WTC11 (cell line): ENCODE measurements at regions not wholly inside any gene's neighbourhood (a gene's known extent, or its start where the extent isn't known, plus 50 kb on each side); places are given as distances from the start of the nearest gene placed in this dataset.

Experiments used
- ATAC-seq: fragments of 200-7000 bp; cut with Tn5 transposase; 2 replicates; pipeline ENCODE4 v1.10.0; 2021; ENCODE audit warnings: mild to moderate bottlenecking, moderate library complexity
- CTCF ChIA-PET: fragments of 300-600 bp; sonication (Branson Sonifier 250); formaldehyde crosslinking; loops from one replicate; lab custom pipeline; 2021; ENCODE audit warnings: antibody characterized with exemption; lab: Charles Lee
- POLR2A ChIA-PET: fragments of 350-600 bp; sonication (Branson Sonifier 250); formaldehyde crosslinking; loops from one replicate; lab custom pipeline; 2021; ENCODE audit warnings: antibody characterized with exemption; lab: Charles Lee
- DNase-seq: peaks from one replicate; pipeline ENCODE4 v3.0.0; 2021; ENCODE audit warnings: low spot score
- H3K27ac Mint-ChIP-seq: 2 replicates; pipeline ENCODE4 v1.8.0; 2021; ENCODE audit warnings: mixed read lengths
- H3K27me3 Mint-ChIP-seq: 2 replicates; pipeline ENCODE4 v1.8.0; 2021; ENCODE audit warnings: low read depth, mild to moderate bottlenecking, moderate library complexity, mixed read lengths
- H3K36me3 Mint-ChIP-seq: 2 replicates; pipeline ENCODE4 v1.8.0; 2021; ENCODE audit warnings: mixed read lengths
- H3K4me1 Mint-ChIP-seq: 2 replicates; pipeline ENCODE4 v1.8.0; 2022; ENCODE audit warnings: mixed read lengths
- H3K4me3 Mint-ChIP-seq: 2 replicates; pipeline ENCODE4 v1.8.0; 2021; ENCODE audit warnings: mild to moderate bottlenecking, moderate library complexity, mixed read lengths
- H3K9me3 Mint-ChIP-seq: 2 replicates; pipeline ENCODE4 v1.8.0; 2021; ENCODE audit warnings: mixed read lengths
- ELF4 ChIP-seq: sonication (generic); formaldehyde crosslinking; IDR thresholded peaks from 2 replicates; pipeline ENCODE4 v1.8.1; 2022; ENCODE audit warnings: low read depth, mild to moderate bottlenecking, moderate library complexity, missing genetic modification reagents
- EMX1 ChIP-seq: fragments of 250-450 bp; sonication (Bioruptor Pico); IDR thresholded peaks from 2 replicates; pipeline ENCODE4 v1.8.0; 2021; ENCODE audit warnings: mild to moderate bottlenecking
- FOXJ3 ChIP-seq: sonication (generic); formaldehyde crosslinking; IDR thresholded peaks from 2 replicates; pipeline ENCODE4 v1.9.0; 2021; ENCODE audit warnings: missing genetic modification reagents, mild to moderate bottlenecking, borderline replicate concordance
- FOXK1 ChIP-seq: sonication (generic); formaldehyde crosslinking; IDR thresholded peaks from 2 replicates; pipeline ENCODE4 v1.8.0; 2022; ENCODE audit warnings: mild to moderate bottlenecking, moderate library complexity, missing genetic modification reagents
- HMGA2 ChIP-seq: fragments of 250-450 bp; sonication (Bioruptor Pico); IDR thresholded peaks from 2 replicates; pipeline ENCODE4 v1.4.0; 2021; ENCODE audit warnings: mild to moderate bottlenecking, moderate library complexity
- JAZF1 ChIP-seq: fragments of 250-450 bp; sonication (Bioruptor Pico); IDR thresholded peaks from 2 replicates; pipeline ENCODE4 v1.9.0; 2021; ENCODE audit warnings: moderate library complexity, mild to moderate bottlenecking, inconsistent platforms
- NFATC4 ChIP-seq: fragments of 250-450 bp; sonication (Bioruptor Pico); IDR thresholded peaks from 2 replicates; pipeline ENCODE4 v1.9.0; 2021; ENCODE audit warnings: mild to moderate bottlenecking
- NR2C2 ChIP-seq: sonication (generic); formaldehyde crosslinking; IDR thresholded peaks from 2 replicates; pipeline ENCODE4 v1.8.0; 2022; ENCODE audit warnings: mild to moderate bottlenecking, missing genetic modification reagents
- RORB ChIP-seq: fragments of 250-450 bp; sonication (Bioruptor Pico); IDR thresholded peaks from 2 replicates; pipeline ENCODE4 v1.9.0; 2021; ENCODE audit warnings: mild to moderate bottlenecking
- SMAD3 ChIP-seq: sonication (generic); formaldehyde crosslinking; IDR thresholded peaks from 2 replicates; pipeline ENCODE4 v1.8.0; 2022; ENCODE audit warnings: missing genetic modification reagents, mild to moderate bottlenecking, borderline replicate concordance
- SMAD4 ChIP-seq: sonication (generic); formaldehyde crosslinking; IDR thresholded peaks from 2 replicates; pipeline ENCODE4 v1.8.0; 2022; ENCODE audit warnings: mild to moderate bottlenecking, missing genetic modification reagents
- SOX15 ChIP-seq: fragments of 250-450 bp; sonication (Bioruptor Pico); IDR thresholded peaks from 2 replicates; pipeline ENCODE4 v1.9.0; 2021; ENCODE audit warnings: mild to moderate bottlenecking
- ZNF121 ChIP-seq: sonication (generic); formaldehyde crosslinking; IDR thresholded peaks from 2 replicates; pipeline ENCODE4 v1.8.0; 2023; ENCODE audit warnings: missing genetic modification reagents
- ZNF138 ChIP-seq: sonication (generic); formaldehyde crosslinking; conservative IDR thresholded peaks from 2 replicates; pipeline ENCODE4 v1.8.1; 2022; ENCODE audit warnings: mild to moderate bottlenecking, moderate library complexity, missing genetic modification reagents
- ZNF423 ChIP-seq: fragments of 250-450 bp; sonication (Bioruptor Pico); IDR thresholded peaks from 2 replicates; pipeline ENCODE4 v2.1.2; 2022; ENCODE audit warnings: mild to moderate bottlenecking, moderate library complexity
- TF ChIP-seq, protein P1 (sequence below): sonication (generic); formaldehyde crosslinking; IDR thresholded peaks from 2 replicates; pipeline ENCODE4 v1.8.0; 2023; ENCODE audit warnings: missing genetic modification reagents, mild to moderate bottlenecking, borderline replicate concordance
- TF ChIP-seq, protein P2 (sequence below): fragments of 250-450 bp; sonication (Bioruptor Pico); IDR thresholded peaks from 2 replicates; pipeline ENCODE4 v1.9.0; 2021; ENCODE audit warnings: mild to moderate bottlenecking, borderline replicate concordance
- TF ChIP-seq, protein P3 (sequence below): sonication (generic); formaldehyde crosslinking; conservative IDR thresholded peaks from 2 replicates; pipeline ENCODE4 v1.8.1; 2023; ENCODE audit warnings: mild to moderate bottlenecking, low read depth, missing genetic modification reagents, moderate library complexity
- TF ChIP-seq, protein P4 (sequence below): sonication (generic); formaldehyde crosslinking; conservative IDR thresholded peaks from 2 replicates; pipeline ENCODE4 v1.8.1; 2022; ENCODE audit warnings: mild to moderate bottlenecking, missing genetic modification reagents
- TF ChIP-seq, protein P5 (sequence below): fragments of 250-450 bp; sonication (Bioruptor Pico); IDR thresholded peaks from 2 replicates; pipeline ENCODE4 v1.9.0; 2021; ENCODE audit warnings: mild to moderate bottlenecking
- TF ChIP-seq, protein P6 (sequence below): sonication (generic); formaldehyde crosslinking; IDR thresholded peaks from 2 replicates; pipeline ENCODE4 v1.8.0; 2023; ENCODE audit warnings: missing genetic modification reagents

DNA sequence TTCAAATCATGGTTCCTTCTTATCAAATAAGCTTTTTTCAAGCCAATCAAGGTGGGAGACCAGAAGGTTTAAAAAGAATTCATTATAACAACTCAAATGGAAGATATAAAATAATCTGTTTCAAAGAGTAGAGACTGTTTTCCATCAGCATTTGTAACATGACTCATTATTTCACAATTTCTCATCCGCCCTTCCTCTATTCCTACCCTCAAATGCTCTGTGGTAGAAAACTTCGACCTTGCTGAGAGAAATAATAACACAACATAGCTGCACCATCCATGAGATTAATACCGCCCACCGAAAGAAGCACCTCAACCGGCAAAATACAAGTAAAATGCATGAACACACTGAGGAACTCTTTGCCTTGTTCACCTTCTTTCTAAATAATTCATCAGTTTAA, 2039.2 kb upstream of the CELF4 start:
- no peak overlapping the region for H3K27ac Mint-ChIP-seq
- CTCF ChIA-PET, result no interaction called here
- POLR2A ChIA-PET, result no interaction called here

DNA sequence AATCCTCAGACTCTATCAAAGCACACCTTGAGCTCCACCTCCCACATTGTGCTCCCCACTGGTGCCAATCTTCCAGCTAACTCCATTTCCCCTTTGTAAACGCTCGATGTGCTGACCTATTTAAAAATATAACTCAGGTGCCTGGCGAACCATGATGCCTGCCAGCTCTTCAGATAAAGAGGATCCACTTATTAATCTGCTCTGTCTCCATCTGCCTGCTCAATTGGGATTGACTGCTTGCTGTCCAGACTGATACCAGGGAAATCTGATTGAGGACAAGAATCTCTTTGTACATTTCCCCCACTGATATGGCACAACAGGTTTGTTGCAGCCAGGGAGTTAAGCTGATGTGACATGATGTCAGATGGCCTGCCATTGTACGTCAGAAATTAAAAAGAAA, 2036.5 kb upstream of the CELF4 start:
- Mint-ChIP-seq H3K4me3 (no peak overlapping the region), H3K27me3 (no peaks in the 10 kb centered on the region), H3K36me3 (no peaks in the 10 kb centered on the region), H3K9me3 (no peaks in the 10 kb centered on the region), H3K27ac (no peak overlapping the region), H3K4me1 (peaks cover 59% of the 10 kb centered on the region)
- CTCF ChIA-PET, result no interaction called here
- ATAC-seq, result no peak
- TF ChIP-seq HMGA2, result no peak
- TF ChIP-seq ZNF138 (CRISPR knock-in tag), result no peak
- no peak for TF ChIP-seq EMX1 (CRISPR knock-in tag)
- no peak for TF ChIP-seq JAZF1 (CRISPR knock-in tag)
- TF ChIP-seq, protein P1, sequence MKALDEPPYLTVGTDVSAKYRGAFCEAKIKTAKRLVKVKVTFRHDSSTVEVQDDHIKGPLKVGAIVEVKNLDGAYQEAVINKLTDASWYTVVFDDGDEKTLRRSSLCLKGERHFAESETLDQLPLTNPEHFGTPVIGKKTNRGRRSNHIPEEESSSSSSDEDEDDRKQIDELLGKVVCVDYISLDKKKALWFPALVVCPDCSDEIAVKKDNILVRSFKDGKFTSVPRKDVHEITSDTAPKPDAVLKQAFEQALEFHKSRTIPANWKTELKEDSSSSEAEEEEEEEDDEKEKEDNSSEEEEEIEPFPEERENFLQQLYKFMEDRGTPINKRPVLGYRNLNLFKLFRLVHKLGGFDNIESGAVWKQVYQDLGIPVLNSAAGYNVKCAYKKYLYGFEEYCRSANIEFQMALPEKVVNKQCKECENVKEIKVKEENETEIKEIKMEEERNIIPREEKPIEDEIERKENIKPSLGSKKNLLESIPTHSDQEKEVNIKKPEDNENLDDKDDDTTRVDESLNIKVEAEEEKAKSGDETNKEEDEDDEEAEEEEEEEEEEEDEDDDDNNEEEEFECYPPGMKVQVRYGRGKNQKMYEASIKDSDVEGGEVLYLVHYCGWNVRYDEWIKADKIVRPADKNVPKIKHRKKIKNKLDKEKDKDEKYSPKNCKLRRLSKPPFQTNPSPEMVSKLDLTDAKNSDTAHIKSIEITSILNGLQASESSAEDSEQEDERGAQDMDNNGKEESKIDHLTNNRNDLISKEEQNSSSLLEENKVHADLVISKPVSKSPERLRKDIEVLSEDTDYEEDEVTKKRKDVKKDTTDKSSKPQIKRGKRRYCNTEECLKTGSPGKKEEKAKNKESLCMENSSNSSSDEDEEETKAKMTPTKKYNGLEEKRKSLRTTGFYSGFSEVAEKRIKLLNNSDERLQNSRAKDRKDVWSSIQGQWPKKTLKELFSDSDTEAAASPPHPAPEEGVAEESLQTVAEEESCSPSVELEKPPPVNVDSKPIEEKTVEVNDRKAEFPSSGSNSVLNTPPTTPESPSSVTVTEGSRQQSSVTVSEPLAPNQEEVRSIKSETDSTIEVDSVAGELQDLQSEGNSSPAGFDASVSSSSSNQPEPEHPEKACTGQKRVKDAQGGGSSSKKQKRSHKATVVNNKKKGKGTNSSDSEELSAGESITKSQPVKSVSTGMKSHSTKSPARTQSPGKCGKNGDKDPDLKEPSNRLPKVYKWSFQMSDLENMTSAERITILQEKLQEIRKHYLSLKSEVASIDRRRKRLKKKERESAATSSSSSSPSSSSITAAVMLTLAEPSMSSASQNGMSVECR (CRISPR knock-in tag), result no peak
- TF ChIP-seq, protein P2, sequence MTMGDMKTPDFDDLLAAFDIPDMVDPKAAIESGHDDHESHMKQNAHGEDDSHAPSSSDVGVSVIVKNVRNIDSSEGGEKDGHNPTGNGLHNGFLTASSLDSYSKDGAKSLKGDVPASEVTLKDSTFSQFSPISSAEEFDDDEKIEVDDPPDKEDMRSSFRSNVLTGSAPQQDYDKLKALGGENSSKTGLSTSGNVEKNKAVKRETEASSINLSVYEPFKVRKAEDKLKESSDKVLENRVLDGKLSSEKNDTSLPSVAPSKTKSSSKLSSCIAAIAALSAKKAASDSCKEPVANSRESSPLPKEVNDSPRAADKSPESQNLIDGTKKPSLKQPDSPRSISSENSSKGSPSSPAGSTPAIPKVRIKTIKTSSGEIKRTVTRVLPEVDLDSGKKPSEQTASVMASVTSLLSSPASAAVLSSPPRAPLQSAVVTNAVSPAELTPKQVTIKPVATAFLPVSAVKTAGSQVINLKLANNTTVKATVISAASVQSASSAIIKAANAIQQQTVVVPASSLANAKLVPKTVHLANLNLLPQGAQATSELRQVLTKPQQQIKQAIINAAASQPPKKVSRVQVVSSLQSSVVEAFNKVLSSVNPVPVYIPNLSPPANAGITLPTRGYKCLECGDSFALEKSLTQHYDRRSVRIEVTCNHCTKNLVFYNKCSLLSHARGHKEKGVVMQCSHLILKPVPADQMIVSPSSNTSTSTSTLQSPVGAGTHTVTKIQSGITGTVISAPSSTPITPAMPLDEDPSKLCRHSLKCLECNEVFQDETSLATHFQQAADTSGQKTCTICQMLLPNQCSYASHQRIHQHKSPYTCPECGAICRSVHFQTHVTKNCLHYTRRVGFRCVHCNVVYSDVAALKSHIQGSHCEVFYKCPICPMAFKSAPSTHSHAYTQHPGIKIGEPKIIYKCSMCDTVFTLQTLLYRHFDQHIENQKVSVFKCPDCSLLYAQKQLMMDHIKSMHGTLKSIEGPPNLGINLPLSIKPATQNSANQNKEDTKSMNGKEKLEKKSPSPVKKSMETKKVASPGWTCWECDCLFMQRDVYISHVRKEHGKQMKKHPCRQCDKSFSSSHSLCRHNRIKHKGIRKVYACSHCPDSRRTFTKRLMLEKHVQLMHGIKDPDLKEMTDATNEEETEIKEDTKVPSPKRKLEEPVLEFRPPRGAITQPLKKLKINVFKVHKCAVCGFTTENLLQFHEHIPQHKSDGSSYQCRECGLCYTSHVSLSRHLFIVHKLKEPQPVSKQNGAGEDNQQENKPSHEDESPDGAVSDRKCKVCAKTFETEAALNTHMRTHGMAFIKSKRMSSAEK (CRISPR knock-in tag), result no peak
- TF ChIP-seq FOXK1 (CRISPR knock-in tag), result no peak
- TF ChIP-seq SMAD3 (CRISPR knock-in tag), result no peak
- TF ChIP-seq, protein P3, sequence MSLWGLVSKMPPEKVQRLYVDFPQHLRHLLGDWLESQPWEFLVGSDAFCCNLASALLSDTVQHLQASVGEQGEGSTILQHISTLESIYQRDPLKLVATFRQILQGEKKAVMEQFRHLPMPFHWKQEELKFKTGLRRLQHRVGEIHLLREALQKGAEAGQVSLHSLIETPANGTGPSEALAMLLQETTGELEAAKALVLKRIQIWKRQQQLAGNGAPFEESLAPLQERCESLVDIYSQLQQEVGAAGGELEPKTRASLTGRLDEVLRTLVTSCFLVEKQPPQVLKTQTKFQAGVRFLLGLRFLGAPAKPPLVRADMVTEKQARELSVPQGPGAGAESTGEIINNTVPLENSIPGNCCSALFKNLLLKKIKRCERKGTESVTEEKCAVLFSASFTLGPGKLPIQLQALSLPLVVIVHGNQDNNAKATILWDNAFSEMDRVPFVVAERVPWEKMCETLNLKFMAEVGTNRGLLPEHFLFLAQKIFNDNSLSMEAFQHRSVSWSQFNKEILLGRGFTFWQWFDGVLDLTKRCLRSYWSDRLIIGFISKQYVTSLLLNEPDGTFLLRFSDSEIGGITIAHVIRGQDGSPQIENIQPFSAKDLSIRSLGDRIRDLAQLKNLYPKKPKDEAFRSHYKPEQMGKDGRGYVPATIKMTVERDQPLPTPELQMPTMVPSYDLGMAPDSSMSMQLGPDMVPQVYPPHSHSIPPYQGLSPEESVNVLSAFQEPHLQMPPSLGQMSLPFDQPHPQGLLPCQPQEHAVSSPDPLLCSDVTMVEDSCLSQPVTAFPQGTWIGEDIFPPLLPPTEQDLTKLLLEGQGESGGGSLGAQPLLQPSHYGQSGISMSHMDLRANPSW (CRISPR knock-in tag), result no peak
- no peak for TF ChIP-seq NR2C2 (CRISPR knock-in tag)
- TF ChIP-seq, protein P4, sequence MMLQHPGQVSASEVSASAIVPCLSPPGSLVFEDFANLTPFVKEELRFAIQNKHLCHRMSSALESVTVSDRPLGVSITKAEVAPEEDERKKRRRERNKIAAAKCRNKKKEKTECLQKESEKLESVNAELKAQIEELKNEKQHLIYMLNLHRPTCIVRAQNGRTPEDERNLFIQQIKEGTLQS (CRISPR knock-in tag), result no peak
- no peak for TF ChIP-seq ELF4 (CRISPR knock-in tag)
- no peak for TF ChIP-seq ZNF423 (CRISPR knock-in tag)
- TF ChIP-seq FOXJ3 (CRISPR knock-in tag), result no peak
- TF ChIP-seq NFATC4, result no peak
- TF ChIP-seq ZNF121 (CRISPR knock-in tag), result no peak
- TF ChIP-seq, protein P5, sequence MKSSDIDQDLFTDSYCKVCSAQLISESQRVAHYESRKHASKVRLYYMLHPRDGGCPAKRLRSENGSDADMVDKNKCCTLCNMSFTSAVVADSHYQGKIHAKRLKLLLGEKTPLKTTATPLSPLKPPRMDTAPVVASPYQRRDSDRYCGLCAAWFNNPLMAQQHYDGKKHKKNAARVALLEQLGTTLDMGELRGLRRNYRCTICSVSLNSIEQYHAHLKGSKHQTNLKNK (CRISPR knock-in tag), result no peak
- DNase-seq, result no peak
- POLR2A ChIA-PET, result no interaction called here

More for the DNA sequence above, 2039.2 kb upstream of the CELF4 start:
- DNase-seq (no peak), ATAC-seq (no peak)
- peaks cover 58% of the 10 kb centered on the region for H3K4me1 Mint-ChIP-seq
- no peak overlapping the region for H3K4me3 Mint-ChIP-seq
- TF ChIP-seq SOX15 (CRISPR knock-in tag) (no peak), SMAD4 (CRISPR knock-in tag) (no peak), RORB (no peak)
- TF ChIP-seq, protein P6, sequence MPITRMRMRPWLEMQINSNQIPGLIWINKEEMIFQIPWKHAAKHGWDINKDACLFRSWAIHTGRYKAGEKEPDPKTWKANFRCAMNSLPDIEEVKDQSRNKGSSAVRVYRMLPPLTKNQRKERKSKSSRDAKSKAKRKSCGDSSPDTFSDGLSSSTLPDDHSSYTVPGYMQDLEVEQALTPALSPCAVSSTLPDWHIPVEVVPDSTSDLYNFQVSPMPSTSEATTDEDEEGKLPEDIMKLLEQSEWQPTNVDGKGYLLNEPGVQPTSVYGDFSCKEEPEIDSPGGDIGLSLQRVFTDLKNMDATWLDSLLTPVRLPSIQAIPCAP, result no peak
- TF ChIP-seq, all 79 proteins: peak for 0
- Mint-ChIP-seq H3K9me3 (no peaks in the 10 kb centered on the region), H3K27me3 (no peaks in the 10 kb centered on the region), H3K36me3 (no peaks in the 10 kb centered on the region)
